A549 (cell line): ENCODE measurements at regions not wholly inside any gene's neighbourhood (a gene's known extent, or its start where the extent isn't known, plus 50 kb on each side); places are given as distances from the start of the nearest gene placed in this dataset.

Source experiments
- CTCF ChIP-seq: fragments of >200 bp; sonication (Bioruptor Twin); formaldehyde crosslinking; IDR thresholded peaks from 3 replicates; pipeline ENCODE4 v1.5.1; 2016
- EP300 ChIP-seq, 2 experiments: fragments of >200 bp; sonication (Bioruptor Twin); formaldehyde crosslinking; IDR thresholded peaks; 2 replicates in 1 of 2; 3 replicates in 1 of 2; pipeline ENCODE4 v1.6.1; 2016 to 2017
- HMGXB4 ChIP-seq: fragments of 250-450 bp; sonication (Bioruptor Pico); IDR thresholded peaks from 2 replicates; pipeline ENCODE4 v1.5.0; 2021; ENCODE audit warnings: mild to moderate bottlenecking, moderate library complexity, borderline replicate concordance
- MYC ChIP-seq: IDR thresholded peaks from 2 replicates; pipeline ENCODE4 v1.6.1; 2012; ENCODE audit warnings: mild to moderate bottlenecking, inconsistent platforms, low read length, improper control_type of control experiment, borderline replicate concordance
- PBX3 ChIP-seq: IDR thresholded peaks from 2 replicates; pipeline ENCODE4 v1.6.1; 2012

- TF ChIP-seq CTCF (no peak), PBX3 (no peak), HMGXB4 (CRISPR knock-in tag) (no peak), MYC (no peak), EP300 (IDR thresholded peaks at IDR 0.05) (no peak)
Observed at GRCh38 chr2:138928374-138929021, 148.3 kb upstream of the NXPH2 start.
